ENCODE measurements at regions not wholly inside any gene's neighbourhood (a gene's known extent, or its start where the extent isn't known, plus 50 kb on each side); places are given as distances from the start of the nearest gene placed in this dataset.
"Not testable (repeated sequence)": the region's sequence is repeated elsewhere in the genome, so short reads cannot be mapped to it uniquely, and the experiment has no call there.

- POLR2A ChIA-PET, result interaction anchor here (0.5 kb wide), 1 partner anchor 1040 kb away, joined by 3 read pairs; no protein-coding TSS in a partner anchor
- no peaks in the 10 kb centered on the region for H3K4me1 ChIP-seq
- FAIRE-seq, result no peak
These were observed 90.1 kb downstream of the TEX36 start for GRCh38 chr10:125592897-125593296.

GRCh38 chr10:125591886-125592285 lies 91.1 kb downstream of the TEX36 start:
- H3K4me3 ChIP-seq, result no peak overlapping the region
- DNase-seq (ENCODE audit: low read depth in 1 of 2, low spot score in 1 of 2) (no peak), ATAC-seq (no peak), FAIRE-seq (no peak)
- H3K4me2 ChIP-seq, result no peak overlapping the region
- ChIA-PET POLR2A (no interaction called here), CTCF (no interaction called here)
- no peak for TF ChIP-seq HES2 (IDR thresholded peaks at IDR 0.05)
- TF ChIP-seq ZC3H11A (IDR thresholded peaks at IDR 0.05), result no peak
- no peak for TF ChIP-seq CBX2 (IDR thresholded peaks at IDR 0.05; ENCODE audit: borderline replicate concordance, low read depth)
- TF ChIP-seq ESRRA (IDR thresholded peaks at IDR 0.05; ENCODE audit: borderline replicate concordance, low read length), result no peak
- no peak for TF ChIP-seq HOXA7 (CRISPR knock-in tag; IDR thresholded peaks at IDR 0.05)
- TF ChIP-seq PBX3 (IDR thresholded peaks at IDR 0.05), result no peak
- no peak for TF ChIP-seq MAFK (IDR thresholded peaks at IDR 0.05; ENCODE audit: partially characterized antibody)
- no peak for TF ChIP-seq USF2 (IDR thresholded peaks at IDR 0.05)
- WGBS (ENCODE audit: missing lambda C conversion rate), result 45% methylated on average over 7 of the region's 7 CpGs
- H3K27ac ChIP-seq, result no peak overlapping the region
- no peaks in the 10 kb centered on the region for H3K4me1 ChIP-seq
- peaks cover 17% of the 10 kb centered on the region for H3K9me3 ChIP-seq

More at GRCh38 chr10:125592897-125593296, 90.1 kb downstream of the TEX36 start:
- CTCF ChIA-PET, result no interaction called here
- TF ChIP-seq ZNF302 (CRISPR knock-in tag; IDR thresholded peaks at IDR 0.05), result no peak
- H3K4me3 ChIP-seq, result no peak overlapping the region
- 6% methylated on average over 2 of the region's 2 CpGs for WGBS (ENCODE audit: missing lambda C conversion rate)
- no peak overlapping the region for H3K27ac ChIP-seq
- no peak overlapping the region for H3K4me2 ChIP-seq
- peaks cover 21% of the 10 kb centered on the region for H3K9me3 ChIP-seq
- ATAC-seq (no peak), DNase-seq (ENCODE audit: low read depth in 1 of 2, low spot score in 1 of 2) (no peak)

- 33% methylated on average over 8 of the region's 8 CpGs for WGBS (ENCODE audit: missing lambda C conversion rate)
- DNase-seq (ENCODE audit: low read depth in 1 of 2, low spot score in 1 of 2); FAIRE-seq; H3K4me1 ChIP-seq; H3K27ac ChIP-seq; H3K4me3 ChIP-seq; H3K9me3 ChIP-seq; CTCF ChIA-PET; H3K4me2 ChIP-seq; ATAC-seq; POLR2A ChIA-PET: not testable (repeated sequence)
These were observed 94.2 kb downstream of the TEX36 start for GRCh38 chr10:125588738-125589137.

- Histone ChIP-seq H3K4me3 (no peak overlapping the region), H3K27ac (no peak overlapping the region), H3K9me3 (peaks cover 3% of the 10 kb centered on the region; the same call in 1 of the 3 replicates), H3K4me1 (peaks cover 7% of the 10 kb centered on the region; the same call in 1 of the 3 replicates), H3K4me2 (0 out of 3 replicates have a peak overlapping the region, but pooled peaks have one; percentile 16)
- ATAC-seq (peak; percentile 53 to 68; a peak in 5 of 6 replicates), DNase-seq (ENCODE audit: low read depth in 1 of 2, low spot score in 1 of 2) (peak; percentile 29 to 53), FAIRE-seq (no peak)
- ChIA-PET CTCF (no interaction called here), POLR2A (no interaction called here)
- 0% methylated on average over 4 of the region's 4 CpGs for WGBS (ENCODE audit: missing lambda C conversion rate)
- TF ChIP-seq JUNB (IDR thresholded peaks at IDR 0.05) (0 out of 2 replicates have a peak, but pooled peaks have one; percentile 13), SMC3 (IDR thresholded peaks at IDR 0.05) (no peak), FOSL2 (IDR thresholded peaks at IDR 0.05) (no peak), FOSL2 (CRISPR knock-in tag; IDR thresholded peaks at IDR 0.05) (peak; percentile 57)
These were observed 98.0 kb downstream of the TEX36 start for GRCh38 chr10:125584954-125585353.

GRCh38 chr10:125578658-125579315 lies 104.2 kb downstream of the TEX36 start:
- ChIA-PET POLR2A (no interaction called here), CTCF (interaction anchor here (1.2 kb wide), 1 partner anchor 15 kb away, joined by 3 read pairs; no protein-coding TSS in a partner anchor)
- Histone ChIP-seq H3K27ac (no peak overlapping the region), H3K4me3 (no peak overlapping the region), H3K4me1 (no peaks in the 10 kb centered on the region), H3K9me3 (peaks cover 13% of the 10 kb centered on the region; the same call in 2 of the 3 replicates), H3K4me2 (no peak overlapping the region)
- DNase-seq (ENCODE audit: low read depth in 1 of 2, low spot score in 1 of 2) (no peak), ATAC-seq (no peak), FAIRE-seq (no peak)
- WGBS (ENCODE audit: missing lambda C conversion rate), result 31% methylated on average over 7 of the region's 7 CpGs
- no peak for TF ChIP-seq MAFK (IDR thresholded peaks at IDR 0.05; ENCODE audit: partially characterized antibody)
- no peak for TF ChIP-seq FOXS1 (CRISPR knock-in tag; IDR thresholded peaks at IDR 0.05)
- no peak for TF ChIP-seq HES2 (IDR thresholded peaks at IDR 0.05)
- no peak for TF ChIP-seq HOXB13 (CRISPR knock-in tag; IDR thresholded peaks at IDR 0.05; ENCODE audit: low read depth)

All from A549 (cell line).